ENCODE measurements at regions not wholly inside any gene's neighbourhood (a gene's known extent, or its start where the extent isn't known, plus 50 kb on each side); places are given as distances from the start of the nearest gene placed in this dataset.

GRCh38 chr5:56359809-56360685, 126.9 kb upstream of the ANKRD55 start:
- no peak for TF ChIP-seq CTCF (IDR thresholded peaks at IDR 0.05; ENCODE audit: low read depth, low read length, missing control alignments)
- no peak for DNase-seq (ENCODE audit: extremely low read depth, low read depth)
- H3K4me3 ChIP-seq (replicated peaks; ENCODE audit: low read depth, low read length) = no peak overlapping the region

GRCh38 chr5:56358703-56359681, 125.9 kb upstream of the ANKRD55 start:
- no peak overlapping the region for H3K4me3 ChIP-seq (replicated peaks; ENCODE audit: low read depth, low read length)
- no peak for TF ChIP-seq CTCF (IDR thresholded peaks at IDR 0.05; ENCODE audit: low read depth, low read length, missing control alignments)
- DNase-seq (ENCODE audit: extremely low read depth, low read depth) = no peak

- no peak for DNase-seq (ENCODE audit: extremely low read depth, low read depth)
- H3K4me3 ChIP-seq (replicated peaks; ENCODE audit: low read depth, low read length) = no peak overlapping the region
- no peak for TF ChIP-seq CTCF (IDR thresholded peaks at IDR 0.05; ENCODE audit: low read depth, low read length, missing control alignments)
These were observed 124.9 kb upstream of the ANKRD55 start for GRCh38 chr5:56358046-56358445.

GRCh38 chr5:56357426-56357825, 124.3 kb upstream of the ANKRD55 start:
- no peak for TF ChIP-seq CTCF (IDR thresholded peaks at IDR 0.05; ENCODE audit: low read depth, low read length, missing control alignments)
- no peak for DNase-seq (ENCODE audit: extremely low read depth, low read depth)
- H3K4me3 ChIP-seq (replicated peaks; ENCODE audit: low read depth, low read length) = no peak overlapping the region

- DNase-seq (ENCODE audit: extremely low read depth, low read depth) = no peak
- no peak for TF ChIP-seq CTCF (IDR thresholded peaks at IDR 0.05; ENCODE audit: low read depth, low read length, missing control alignments)
These were observed 123.7 kb upstream of the ANKRD55 start for GRCh38 chr5:56356836-56357160.

GRCh38 chr5:56356121-56356835, 123.1 kb upstream of the ANKRD55 start:
- H3K4me3 ChIP-seq (replicated peaks; ENCODE audit: low read depth, low read length) = no peak overlapping the region
- TF ChIP-seq CTCF (IDR thresholded peaks at IDR 0.05; ENCODE audit: low read depth, low read length, missing control alignments) = no peak
- DNase-seq (ENCODE audit: extremely low read depth, low read depth) = no peak

More at GRCh38 chr5:56356836-56357160, 123.7 kb upstream of the ANKRD55 start:
- H3K4me3 ChIP-seq (replicated peaks; ENCODE audit: low read depth, low read length) = no peak overlapping the region
